HG02852 (cell line): ENCODE measurements at regions not wholly inside any gene's neighbourhood (a gene's known extent, or its start where the extent isn't known, plus 50 kb on each side); places are given as distances from the start of the nearest gene placed in this dataset.
"Not testable (repeated sequence)": the region's sequence is repeated elsewhere in the genome, so short reads cannot be mapped to it uniquely, and the experiment has no call there.

Experiments used
- ATAC-seq: cut with Tn5 transposase; IDR thresholded peaks from one replicate; pipeline ENCODE4 v1.9.1; 2021; ENCODE audit warnings: mild to moderate bottlenecking, moderate library complexity; ENCODE audit not compliant: unreplicated experiment

DNA sequence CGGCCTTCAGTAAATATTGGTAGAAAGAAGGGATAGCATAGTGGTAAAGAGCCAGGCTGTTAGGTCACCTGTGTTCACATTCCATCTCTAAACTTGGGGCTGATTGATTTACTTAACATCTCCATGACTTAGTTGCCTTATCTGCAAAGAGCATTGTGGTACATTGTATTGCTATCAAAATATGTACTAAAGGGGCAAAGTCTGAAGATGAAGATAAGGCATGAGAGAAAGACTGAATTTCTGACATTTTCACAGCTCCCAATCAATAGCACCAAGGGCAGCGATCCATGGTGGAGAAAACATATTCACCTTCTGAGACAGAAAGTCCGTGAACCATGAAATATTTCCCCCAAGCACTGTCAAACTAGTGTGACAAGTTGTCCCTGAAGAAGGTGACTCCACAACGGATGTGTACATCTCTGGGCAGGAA is 223.3 kb upstream of the STXBP5 start:
- no peak for ATAC-seq

DNA sequence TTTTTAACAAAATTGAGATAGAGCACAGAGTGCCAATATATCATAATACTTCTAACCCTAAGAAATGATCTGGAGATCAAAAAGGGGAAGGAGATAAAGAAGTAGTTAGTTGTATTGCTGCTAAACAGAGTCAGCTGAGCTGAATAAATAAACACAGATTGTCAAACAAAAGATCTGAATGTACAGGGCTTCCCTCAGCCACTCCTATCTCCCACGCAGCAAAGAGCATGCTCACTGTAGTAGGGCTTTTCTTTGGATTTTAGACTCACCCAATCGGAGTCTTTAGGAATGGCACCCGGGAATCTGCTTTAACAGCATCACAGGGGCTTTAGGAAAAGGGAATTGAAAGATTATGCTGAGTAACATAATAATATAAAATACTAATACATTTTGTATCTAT is 222.2 kb upstream of the STXBP5 start:
- no peak for ATAC-seq

DNA sequence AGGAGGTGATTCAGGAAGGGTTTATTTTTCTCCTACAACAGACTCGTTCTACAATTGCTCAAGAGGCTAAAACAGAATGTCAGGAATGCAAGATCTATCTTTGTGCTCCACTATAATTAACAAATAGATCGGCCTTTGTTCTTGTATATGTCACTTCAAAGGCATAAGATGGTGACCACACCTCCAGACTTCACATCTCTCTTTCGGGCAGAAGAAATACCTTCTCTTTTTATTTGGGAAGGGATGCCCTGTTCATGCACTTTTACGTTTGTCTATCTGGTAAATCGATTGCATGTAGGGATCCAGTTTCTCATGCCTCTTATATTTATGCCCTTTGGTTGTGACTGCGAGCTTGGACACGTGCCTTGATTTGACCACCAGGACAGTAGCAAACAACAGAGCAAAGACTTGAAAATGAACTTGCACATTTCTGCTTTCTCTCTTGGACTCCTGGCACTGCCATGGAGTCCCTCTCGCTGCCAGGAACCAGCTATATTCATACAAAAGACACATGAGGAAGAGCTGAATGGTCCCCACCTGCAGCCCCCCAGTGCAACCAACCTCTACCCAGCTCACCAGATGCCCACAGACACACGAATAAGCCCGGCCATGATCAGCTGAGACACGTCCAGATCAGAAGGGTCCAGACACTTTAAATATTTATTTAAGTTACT is 219.8 kb upstream of the STXBP5 start:
- ATAC-seq, result no peak

DNA sequence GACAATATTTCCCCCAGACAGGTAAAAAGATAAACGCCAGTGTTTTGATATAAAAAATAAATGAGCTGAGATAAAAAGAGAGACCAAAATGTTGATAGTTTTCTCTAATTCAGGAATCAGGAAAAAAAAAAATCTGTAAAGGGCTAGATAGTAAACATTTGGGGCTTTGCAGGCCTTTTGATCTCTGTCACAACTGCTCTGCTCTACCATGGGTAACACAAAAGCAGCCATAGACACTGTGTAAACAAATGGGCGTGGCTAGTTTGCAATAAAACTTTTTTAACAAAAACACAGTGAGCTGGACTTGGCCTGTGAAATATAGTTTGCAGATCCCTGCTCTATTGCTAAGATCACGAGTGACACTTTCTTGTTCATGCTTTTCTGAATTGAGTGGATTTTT is 219.1 kb upstream of the STXBP5 start:
- ATAC-seq, result no peak

DNA sequence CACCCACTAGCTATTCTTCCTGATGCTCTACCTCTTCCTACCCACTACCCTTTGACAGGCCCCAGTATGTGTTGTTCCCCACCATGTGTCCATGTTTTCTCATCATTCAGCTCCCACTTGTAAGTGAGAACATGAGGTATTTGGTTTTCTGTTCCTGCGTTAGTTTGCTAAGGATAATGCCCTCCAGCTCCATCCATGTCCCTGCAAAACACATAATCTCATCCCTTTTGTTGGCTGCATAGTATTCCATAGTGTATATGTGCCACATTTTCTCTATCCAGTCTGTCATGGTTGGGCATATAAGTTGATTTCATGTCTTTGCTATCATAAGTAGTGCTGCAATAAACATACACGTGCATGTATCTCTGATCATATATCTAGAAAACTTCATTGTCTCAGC is 218.3 kb upstream of the STXBP5 start:
- ATAC-seq, result no peak

DNA sequence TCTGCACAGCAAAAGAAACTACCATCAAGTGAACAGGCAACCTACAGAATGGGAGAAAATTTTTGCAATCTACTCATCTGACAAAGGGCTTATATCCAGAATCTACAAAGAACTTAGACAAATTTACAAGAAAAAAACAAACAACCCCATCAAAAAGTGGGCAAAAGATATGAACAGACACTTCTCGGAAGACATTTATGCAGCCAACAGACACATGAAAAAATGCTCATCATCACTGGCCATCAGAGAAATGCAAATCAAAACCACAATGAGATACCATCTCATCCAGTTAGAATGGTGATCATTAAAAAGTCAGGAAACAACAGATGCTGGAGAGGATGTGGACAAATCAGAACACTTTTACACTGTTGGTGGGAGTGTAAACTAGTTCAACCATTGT is 216.3 kb upstream of the STXBP5 start:
- ATAC-seq, result not testable (repeated sequence)

DNA sequence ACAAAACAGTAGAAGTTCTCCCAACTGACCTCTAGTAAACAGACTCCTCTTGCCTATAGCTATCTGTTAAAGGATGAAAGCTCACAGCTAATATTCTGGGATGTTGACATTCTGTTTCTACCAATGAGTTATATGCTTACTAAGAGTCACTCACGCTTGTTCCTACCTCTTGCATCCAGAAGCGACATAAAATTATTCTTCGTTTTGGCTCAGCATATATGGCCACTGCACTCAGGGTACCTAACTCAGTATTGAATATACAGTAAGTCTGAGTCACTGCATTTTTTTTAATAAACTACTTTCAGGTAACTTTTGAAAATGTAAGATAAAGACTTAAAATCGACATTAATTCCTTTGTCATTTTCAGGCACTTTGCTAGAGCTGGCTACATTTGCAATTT is 214.4 kb upstream of the STXBP5 start:
- no peak for ATAC-seq

DNA sequence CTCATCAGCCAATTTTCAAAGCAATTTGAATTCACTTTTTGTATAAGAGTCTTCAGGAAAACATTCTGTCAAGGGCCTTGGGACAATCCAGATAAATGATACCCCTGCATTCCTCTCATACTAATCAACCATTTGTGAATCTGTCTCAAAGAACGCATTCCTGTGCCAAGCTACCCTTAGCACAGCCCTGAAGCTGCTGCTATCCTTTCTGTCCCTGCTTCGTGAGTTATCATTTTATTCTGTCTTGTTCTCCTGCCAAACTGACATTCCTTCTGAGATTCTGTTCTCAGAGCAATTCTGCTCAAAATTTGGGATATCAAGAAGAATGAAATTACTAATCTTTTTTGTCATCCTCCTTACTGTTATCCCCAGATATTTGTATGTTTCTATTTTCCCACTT is 213.9 kb upstream of the STXBP5 start:
- no peak for ATAC-seq

DNA sequence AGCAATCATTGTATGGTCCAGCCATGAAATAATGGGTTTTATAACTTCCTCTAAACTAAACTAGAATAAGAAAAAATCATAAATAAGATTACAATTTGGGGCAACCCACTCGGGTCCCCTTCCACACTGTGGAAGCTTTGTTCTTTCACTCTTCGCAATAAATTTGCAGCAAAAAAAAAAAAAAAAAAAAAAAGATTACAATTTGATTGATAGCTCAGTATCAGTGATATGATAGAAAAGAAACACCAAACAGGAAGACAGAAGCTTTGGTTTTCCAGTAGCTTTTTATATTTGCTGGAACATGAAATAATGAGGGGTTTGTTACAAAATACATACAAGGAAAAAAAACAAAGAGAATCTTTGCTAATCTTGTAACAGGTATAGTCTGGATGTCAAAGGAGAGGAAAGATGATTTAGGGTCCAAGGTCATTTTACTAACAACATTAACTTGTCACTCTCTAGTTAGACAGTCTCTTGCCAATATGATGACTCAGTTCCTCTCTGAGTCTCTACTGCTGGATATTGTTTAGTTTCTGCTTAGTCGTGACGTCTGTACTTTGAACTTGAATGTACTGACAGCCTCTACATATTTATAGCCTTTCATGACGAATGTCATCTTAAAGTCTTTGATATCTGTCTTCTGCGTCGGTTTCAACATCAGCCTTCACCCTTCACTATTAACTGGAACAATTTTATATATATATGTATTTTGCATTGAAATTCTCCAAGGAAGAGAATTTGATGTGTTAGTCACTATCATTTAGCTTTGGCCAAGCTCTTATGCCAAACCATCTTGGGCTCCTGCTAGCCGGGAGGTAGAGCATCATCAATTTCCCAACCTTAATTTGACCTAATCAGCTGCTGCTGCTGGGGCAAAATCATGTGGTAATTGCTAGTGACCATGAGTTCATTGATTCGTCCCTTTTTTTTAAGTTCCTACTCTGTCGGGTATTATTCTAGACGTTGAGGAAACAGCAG is 213.1 kb upstream of the STXBP5 start:
- ATAC-seq, result no peak

DNA sequence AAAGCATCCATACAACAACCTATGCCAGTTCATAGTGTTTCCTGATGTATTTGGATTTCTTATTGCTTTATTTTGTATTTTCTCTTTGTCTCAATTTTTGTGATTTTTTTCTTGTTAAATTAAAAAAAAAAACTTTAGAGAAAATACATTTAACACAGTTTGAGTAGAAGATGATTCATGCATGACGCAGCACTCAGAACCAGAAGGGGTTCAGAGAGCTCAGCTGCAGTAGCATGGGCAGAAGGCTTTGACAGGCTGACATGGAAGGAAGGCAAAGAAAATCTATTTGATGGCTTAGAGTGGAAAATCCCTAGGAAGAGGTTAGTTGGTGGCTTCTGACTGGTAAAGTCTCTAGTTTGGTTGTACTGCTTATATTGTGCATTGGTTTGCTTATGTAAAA is 207.2 kb upstream of the STXBP5 start:
- ATAC-seq, result no peak

DNA sequence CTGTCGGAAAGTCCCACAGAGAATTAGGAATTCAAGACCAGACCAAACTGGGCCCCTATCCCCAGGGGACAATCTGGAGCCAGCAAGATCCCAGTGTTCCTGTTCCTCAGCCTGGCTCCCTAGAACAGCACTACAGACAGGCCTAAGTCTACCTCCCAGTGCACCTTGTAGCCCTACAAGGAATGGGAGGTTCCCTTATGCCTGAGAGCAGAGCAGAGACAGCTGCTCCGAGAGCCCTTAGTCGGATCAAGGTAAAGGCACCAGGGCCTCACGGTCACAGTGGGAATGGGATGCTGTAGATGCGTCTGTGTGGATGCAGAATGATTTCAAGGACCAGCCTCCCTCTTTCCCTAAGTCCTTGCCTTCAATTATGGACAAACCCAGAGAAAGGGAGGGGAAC is 204.5 kb upstream of the STXBP5 start:
- no peak for ATAC-seq

DNA sequence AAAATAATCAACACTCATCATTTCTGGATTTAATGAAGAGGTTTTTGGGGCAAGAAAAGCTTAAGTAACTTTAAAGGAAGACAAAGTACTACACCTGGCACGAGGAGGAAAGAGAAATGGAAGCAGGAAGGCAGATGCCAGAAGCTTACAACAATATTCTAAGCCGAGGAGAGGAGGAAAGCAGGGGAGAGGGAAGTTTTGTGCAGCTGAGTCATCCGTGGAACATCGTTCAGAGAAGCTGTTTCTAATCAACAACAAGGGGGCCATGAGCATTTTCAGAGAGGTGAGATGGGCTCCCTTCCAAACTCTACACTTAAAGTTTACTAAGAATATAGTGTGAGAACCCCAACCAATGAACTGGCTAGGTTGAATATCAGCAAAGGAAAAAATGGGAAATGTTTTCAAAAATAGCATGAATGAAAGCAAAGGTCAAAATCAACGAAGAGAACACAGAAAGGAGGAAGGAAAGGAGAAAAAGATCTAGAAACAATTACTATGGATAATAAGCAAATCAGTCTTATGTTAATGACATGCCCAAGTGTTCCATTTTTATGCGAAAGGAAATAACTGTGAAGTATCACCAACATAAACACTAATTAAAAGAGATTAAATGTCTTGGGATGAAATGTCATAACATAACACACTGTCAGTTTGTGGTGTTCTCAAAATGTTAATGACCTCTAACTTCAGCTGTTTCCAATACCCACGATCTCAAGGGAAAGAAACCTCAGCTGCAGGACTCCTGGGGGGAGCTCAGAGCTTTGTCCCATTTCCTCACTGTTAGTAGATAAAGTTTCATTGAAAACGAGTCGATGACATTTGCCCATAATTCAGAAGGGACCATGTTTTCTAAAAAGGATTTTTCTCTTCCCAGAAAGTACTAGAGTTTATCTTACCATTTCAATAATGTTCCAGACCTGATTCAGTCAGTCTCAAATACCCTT is 203.4 kb upstream of the STXBP5 start:
- ATAC-seq, result no peak

DNA sequence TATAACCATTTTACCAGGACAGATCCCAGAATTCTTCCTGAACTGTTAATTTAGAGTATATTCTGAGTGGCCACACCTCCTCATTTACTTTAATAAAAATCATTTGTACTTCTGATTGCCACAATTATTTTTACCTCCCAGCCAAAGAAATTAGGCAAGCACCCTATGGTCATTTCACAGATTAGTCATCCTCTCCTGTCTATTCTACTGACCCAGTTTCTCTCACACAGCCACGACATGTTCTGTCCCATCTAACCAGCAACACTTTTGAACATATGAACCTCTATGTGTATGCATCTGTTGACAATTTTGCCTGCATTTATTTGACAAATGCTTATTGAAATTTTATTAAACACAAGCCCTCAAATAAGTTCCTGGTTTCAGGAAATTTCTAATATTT is 202.6 kb upstream of the STXBP5 start:
- no peak for ATAC-seq

DNA sequence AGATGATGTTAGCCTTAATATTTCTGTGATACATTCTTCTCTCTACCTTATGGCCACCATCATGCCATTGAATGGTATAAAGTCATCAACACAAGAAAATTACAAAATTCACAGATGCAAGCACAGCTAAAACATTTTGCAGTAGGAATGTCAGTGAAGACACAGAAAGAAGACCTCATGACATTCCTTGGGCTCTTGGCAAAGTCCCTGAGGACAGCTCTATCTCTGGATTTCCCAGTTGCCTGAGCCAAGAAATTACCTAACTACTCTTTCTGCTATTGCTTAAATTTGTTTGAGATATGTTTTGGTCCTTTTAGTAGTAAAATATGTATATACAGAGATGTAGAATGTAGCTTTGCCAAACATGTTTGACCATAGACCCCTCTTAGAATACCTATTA is 201.0 kb upstream of the STXBP5 start:
- ATAC-seq, result no peak

DNA sequence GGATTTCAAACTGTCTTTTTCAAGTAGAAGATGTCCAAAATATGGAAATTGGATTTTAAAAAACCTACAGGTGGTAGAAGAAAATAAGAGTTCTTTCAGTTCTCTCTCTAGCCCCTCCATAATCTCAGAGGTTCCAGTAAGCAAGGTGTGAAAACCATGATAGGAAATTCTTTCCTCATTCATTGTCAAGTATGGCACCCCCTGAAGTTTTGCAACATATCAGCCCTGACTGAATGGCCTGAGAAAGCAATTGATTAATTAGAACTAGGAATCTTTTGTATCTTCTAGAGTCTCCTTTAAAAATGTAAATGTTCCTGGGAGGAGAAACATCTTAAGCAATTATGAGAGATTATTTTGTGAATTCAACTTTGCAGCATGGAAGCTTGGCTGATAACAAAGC is 198.7 kb upstream of the STXBP5 start:
- ATAC-seq, result no peak

DNA sequence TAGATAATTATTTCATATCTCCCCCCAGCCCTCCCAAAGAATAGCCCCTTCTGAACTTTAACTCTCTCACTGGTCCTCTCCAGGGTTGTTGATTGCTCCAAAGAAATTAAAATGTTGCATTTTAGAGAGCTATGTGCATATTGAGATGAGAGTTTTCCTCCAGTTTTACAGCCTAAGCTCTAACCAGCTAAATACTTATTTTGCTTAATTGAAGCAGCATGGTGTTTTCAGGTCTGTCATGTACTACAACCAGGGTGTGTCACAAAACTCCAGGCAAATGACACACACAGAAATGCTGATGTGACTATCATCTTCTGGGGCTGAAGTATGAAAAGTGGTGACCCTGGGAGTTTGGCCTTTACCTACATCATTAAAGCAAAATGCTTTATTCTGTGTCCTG is 196.8 kb upstream of the STXBP5 start:
- no peak for ATAC-seq

DNA sequence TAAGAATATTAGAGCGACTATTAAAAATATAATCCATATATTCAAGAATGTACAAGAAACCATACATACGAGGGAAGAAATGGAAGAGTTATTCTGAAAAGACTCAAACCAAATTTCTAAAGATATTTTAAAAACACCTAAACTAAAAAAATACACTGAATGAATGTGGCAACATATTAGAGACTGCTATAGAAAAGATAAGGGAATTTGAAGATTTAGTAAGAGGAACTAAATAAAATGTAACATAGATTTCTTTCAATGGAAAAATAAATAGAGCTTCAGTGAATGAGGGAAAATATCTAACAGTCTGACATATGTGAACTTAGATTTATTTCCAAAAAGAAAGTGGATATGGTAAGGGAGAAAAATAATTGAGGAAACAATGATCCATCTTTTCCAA is 194.9 kb upstream of the STXBP5 start:
- ATAC-seq, result no peak

DNA sequence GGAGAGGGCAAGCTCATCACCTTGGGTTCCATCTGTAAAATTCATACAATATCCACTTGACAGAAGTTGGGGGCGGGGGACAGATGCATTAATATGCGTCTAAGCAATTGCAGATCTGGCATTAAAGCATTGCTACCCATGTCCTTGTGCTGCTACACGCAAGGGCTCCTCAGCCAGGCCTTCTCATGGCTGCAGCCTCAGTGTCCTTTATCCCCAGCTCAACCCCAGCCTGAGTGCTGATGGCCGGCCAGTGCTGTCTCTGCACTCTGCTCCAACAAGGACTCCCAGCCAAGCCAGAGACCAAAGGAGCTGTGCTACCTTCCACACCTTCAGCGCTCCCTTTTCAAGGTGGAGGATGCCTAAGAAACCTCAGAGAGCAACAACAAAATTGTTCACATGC is 188.5 kb upstream of the STXBP5 start:
- ATAC-seq, result no peak

DNA sequence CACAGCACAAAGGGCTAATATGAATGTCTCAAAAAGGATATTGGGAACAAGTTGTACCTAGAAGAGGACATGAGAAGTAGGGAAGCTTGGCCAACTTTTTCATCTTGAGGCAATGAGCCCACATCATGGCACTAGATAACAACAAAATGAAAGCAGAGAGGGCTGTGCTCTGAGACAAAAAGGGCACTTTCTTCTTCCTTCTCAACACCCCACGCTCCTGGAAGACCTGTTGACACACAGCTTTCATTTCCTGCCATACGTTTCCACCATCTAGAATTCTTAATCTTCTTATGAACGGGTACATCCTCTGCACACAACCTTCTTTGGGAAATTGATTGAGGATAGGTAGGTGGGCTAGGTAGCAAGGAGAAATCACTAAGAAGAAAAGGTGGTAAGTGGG is 187.8 kb upstream of the STXBP5 start:
- no peak for ATAC-seq

DNA sequence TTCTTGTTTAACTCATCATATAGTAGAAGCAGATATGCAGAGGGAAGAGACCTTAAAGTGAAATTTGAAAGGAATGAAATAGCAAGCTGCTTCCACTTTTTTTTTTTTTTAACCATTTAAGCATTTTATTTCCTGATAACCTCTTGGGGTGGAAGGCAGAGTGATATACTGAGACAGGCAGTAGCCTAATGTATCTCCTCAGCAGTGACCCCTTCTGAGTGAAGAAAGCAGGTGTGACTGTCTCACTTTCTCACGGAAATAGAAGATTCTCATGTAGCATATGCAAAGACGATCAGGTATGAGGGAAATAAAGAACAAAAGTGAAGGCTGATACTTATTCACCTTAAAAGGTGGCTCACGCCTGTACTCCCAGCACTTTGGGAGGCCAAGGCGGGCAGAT is 187.1 kb upstream of the STXBP5 start:
- no peak for ATAC-seq

DNA sequence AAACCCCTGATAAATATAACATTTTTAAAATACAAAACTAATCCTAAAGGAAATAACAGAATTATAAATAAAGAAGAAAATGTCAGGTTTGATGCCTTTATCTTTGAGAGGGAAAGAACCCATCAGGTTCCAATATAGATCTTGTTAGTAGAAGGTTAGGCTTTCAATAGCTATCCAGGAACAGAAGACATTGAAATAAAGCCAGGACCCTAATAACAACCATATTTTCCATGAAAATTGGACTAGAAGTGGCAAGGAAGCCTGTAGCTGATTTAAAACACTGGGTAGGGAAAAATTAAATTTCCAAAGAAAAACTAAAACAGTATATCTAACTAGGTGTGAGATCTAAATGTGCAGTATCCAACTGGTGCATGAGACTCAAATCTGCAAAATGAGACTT is 185.2 kb upstream of the STXBP5 start:
- ATAC-seq, result no peak
